HG02642 (cell line): ENCODE measurements at regions not wholly inside any gene's neighbourhood (a gene's known extent, or its start where the extent isn't known, plus 50 kb on each side); places are given as distances from the start of the nearest gene placed in this dataset.
"Not testable (repeated sequence)": the region's sequence is repeated elsewhere in the genome, so short reads cannot be mapped to it uniquely, and the experiment has no call there.

Experiments used
- ATAC-seq: cut with Tn5 transposase; IDR thresholded peaks from one replicate; pipeline ENCODE4 v1.9.1; 2021; ENCODE audit warnings: mild to moderate bottlenecking; ENCODE audit not compliant: unreplicated experiment, poor library complexity

DNA sequence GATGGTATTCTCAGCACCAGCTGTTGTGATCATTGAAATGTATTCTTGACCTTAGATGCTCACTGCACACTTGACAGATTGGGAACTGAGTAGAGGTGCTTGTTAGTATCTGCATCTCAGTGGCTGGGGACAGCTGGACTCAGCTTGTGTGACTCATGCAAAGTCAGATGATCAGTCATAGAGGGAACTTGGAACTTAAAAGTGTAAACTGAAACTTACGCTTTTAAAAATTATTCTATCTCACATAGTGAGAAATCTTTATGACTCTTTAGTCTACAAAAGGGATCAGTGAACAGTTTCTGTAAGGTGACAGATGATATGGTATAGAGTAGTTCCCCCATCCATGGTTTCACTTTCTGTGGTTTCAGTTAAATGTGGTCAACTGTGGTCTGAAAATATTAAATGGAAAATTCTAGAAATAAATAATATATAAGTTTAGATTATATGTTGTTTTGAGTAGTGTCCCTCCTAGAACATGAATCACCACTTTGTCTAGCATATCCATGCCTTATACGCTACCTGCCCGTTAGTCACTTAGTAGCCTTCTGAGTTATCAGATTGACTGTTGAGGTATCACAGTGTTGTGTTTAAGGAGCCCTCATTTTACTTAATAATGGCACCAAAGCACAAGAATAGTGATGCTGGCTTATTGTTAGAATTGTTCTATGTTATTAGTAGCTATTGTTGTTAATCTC is 135.6 kb upstream of the ZNF658 start:
- peak; percentile 100 for ATAC-seq

GRCh38 chr9:66765531-66765930 is 135.0 kb upstream of the ZNF658 start:
- ATAC-seq: not testable (repeated sequence)

GRCh38 chr9:66771504-66771903 is 129.0 kb upstream of the ZNF658 start:
- not testable (repeated sequence) for ATAC-seq

DNA sequence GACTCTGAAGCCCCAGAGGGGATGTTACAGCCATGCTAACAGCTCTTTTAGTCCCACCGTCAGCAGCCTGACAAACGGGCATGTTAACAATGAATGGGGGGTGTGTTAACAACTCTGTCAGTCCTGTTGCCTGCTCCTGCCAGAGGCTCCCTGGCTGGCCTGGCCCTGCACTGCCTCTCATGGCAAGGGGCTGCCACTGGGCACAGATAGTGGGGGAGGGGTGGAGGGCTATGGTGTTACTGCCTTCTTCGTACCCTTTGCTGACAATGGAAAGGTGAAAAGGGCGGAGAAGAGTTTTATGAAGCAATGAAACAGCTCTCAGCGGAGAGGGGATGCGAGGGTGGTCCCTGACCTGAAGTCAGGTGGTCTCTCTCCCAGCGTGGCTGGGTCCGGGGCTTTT is 125.9 kb upstream of the ZNF658 start:
- ATAC-seq: not testable (repeated sequence)

- not testable (repeated sequence) for ATAC-seq
These were observed 120.4 kb upstream of the ZNF658 start for GRCh38 chr9:66779944-66780661.

DNA sequence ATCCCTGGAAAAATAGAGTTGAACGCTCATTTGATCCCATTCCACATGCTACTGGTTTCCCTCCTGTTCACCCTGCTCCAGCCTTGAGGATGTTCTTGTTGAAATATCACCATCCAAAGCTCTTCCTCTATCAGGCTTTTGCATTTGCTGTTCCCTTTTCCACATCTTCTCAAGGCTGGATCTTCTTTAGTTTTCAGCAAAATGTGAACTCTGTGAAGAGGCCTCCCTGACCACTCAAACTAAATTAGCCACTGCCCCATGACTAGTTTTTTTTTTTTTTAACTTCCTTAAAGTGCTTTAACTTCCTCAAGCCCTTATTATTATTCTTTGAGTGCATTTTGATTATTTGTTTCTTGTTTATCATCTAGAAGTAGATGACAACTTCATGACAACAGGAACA is 119.3 kb upstream of the ZNF658 start:
- not testable (repeated sequence) for ATAC-seq

DNA sequence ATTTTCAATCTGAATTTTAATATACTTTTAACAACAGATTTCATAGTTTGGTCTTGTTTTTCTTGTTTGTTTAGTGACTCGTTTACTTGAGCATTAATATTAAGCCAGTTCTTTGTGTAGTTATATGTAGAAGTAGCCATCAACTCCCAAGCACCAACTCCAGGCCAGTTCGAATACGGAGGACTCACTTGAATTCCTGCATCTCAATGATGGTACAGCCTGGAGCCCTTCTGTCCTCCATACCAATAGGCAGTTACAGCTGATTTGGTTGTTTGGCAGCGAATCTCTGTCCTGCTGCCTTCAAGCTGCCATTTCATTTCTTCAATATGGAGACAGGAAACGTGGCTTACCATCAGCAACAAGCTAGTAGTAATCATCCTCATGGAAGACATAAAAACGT is 118.5 kb upstream of the ZNF658 start:
- ATAC-seq: not testable (repeated sequence)

- ATAC-seq: not testable (repeated sequence)
These were observed 114.9 kb upstream of the ZNF658 start for GRCh38 chr9:66785603-66786002.

- not testable (repeated sequence) for ATAC-seq
These were observed 109.3 kb upstream of the ZNF658 start for GRCh38 chr9:66791092-66791750.

- not testable (repeated sequence) for ATAC-seq
These were observed 105.8 kb upstream of the ZNF658 start for GRCh38 chr9:66794769-66795168.

DNA sequence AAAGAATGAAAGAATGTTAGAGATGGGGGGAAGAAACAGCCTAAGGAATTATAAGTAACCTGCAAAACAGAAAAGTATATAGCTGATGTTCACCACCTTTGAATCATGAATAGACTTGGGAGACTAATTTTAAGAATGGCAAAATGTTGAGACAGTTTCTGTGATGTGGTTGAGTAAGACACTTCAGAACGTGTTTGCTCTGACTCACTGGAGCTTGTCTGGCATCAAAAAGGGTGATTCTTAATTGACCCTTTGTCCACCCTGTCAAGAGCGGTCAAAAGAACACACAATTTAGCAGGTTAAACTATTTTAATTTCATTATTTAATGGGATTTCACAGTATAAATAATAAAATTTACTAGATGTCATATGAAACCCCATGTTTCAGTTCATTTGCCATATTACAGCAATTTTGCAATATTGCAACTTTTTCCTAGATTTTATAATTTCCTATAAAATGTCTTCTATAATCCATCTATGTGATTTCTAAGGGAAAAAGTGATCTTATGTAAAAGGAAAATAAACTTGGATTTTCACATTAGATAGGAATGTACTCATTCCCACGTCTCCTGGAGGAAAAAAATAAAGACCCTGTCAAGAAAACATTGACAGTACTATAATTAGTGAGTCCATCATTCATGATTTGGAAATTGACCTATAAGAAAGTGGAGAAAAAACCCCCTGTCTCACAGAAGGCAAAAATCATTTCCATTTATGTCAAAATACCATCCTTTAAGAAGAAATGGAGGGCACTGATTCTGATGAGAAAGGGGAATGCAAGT is 104.6 kb upstream of the ZNF658 start:
- not testable (repeated sequence) for ATAC-seq

GRCh38 chr9:66797905-66798616 is 102.5 kb upstream of the ZNF658 start:
- ATAC-seq: not testable (repeated sequence)

DNA sequence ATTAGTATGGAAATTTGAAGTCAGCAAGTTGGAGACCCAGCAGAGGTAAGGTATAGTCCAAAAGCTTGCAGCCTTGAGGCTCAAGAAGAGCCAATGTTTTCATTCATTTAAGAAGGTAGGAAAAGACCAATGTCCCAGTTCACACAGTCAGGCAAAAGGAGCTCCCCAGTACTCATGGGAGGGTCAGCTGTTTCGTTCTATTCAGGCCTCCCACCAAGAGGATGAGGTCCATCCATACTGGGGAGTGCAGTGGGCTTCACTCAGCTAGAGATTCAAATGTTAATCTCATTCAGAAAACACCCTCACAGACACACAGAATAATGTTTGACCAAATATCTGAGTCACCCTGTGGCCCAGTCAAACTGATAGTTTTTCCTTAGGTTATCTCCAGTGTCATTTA is 96.9 kb upstream of the ZNF658 start:
- ATAC-seq: not testable (repeated sequence)

GRCh38 chr9:66810247-66810646 is 90.3 kb upstream of the ZNF658 start:
- not testable (repeated sequence) for ATAC-seq

DNA sequence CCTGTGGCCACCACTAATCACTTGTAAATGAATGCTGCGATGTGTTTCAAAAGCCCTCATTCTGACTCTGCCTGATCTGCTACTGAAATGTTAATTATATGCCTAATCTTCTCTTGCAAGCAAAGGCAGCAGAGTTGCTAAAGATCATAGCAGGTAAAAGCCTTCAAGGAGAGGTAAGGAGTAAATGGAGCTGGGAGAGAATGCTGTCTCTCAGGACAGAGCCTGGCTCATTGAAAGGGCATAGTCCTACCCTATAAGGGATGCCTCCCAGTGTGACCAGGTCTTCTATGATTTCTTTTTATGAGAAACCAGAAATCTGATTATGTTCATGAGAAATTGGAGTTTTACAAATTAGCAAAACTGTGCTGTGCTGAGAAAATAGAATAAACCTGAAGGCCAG is 88.2 kb upstream of the ZNF658 start:
- ATAC-seq: not testable (repeated sequence)

DNA sequence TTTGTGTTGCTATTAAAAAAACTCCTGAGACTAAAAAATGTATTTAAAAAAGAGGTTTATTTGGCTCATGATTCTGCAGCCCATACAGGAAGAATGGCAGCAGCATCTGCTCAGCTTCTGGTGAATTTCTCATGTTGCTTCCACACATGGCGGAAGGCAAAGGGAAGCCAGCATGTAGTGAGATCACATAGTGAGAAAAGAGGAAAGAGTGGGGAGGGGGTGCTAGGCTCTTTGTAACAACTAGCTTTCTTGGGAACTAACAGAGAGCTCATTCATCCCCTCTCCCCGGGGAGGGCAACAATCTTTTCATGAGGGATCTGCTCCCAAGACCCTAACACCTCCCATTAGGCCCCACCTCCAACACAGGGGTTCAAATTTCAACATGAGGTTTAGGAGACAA is 87.6 kb upstream of the ZNF658 start:
- ATAC-seq: not testable (repeated sequence)

DNA sequence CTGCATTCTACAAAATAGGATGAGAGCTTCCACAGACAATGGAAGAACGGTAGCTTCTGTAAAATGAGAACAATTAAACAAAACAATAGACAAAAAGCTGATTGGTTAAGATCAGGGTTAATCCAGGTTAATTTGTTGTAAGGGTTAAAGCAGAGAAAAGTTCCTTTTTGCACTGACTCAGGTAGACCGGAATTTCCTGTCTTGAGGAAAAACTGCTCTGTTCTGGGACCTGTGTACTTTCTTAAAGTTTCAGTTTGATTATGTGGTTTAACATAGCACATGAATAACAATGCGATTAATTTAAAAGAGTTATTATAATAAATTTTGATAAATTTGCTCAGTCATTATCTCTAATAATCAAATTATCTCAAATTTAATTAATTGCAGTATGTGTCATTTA is 86.5 kb upstream of the ZNF658 start:
- ATAC-seq: not testable (repeated sequence)

DNA sequence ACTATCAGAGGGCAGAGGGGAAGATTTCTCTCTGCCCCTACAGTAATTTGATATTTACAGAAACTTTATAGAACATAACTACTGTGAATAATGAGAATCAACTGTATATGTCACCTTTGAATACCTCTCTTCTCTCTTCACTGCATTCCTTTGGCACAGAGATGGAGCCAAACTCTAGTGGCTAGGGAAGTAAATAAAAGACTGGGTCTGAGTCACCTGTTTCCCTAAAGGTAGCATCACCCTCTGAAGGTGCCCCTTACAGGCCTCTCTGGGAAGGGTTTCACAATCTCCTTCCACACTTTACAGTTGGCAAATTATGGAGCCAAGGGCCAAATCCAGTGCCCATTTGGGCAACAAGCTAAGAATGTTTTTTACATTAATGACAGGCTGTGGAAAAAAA is 81.0 kb upstream of the ZNF658 start:
- not testable (repeated sequence) for ATAC-seq

- ATAC-seq: not testable (repeated sequence)
These were observed 80.4 kb upstream of the ZNF658 start for GRCh38 chr9:66820014-66820660.
